ENCODE measurements at regions not wholly inside any gene's neighbourhood (a gene's known extent, or its start where the extent isn't known, plus 50 kb on each side); places are given as distances from the start of the nearest gene placed in this dataset.

- DNase-seq (ENCODE audit: low spot score in 2 of 2) (no peak), ATAC-seq (no peak)
- no peak overlapping the region for H3K27ac Mint-ChIP-seq
- no peak overlapping the region for H3K4me3 Mint-ChIP-seq
- H3K36me3 Mint-ChIP-seq, result no peaks in the 10 kb centered on the region
- peaks cover 16% of the 10 kb centered on the region for H3K9me3 Mint-ChIP-seq
- H3K4me1 Mint-ChIP-seq, result no peaks in the 10 kb centered on the region
Measured at GRCh38 chr10:55310143-55310542, 509.1 kb upstream of the PCDH15 start.

GRCh38 chr10:55305285-55305684, 504.3 kb upstream of the PCDH15 start:
- ATAC-seq, result no peak
- no peaks in the 10 kb centered on the region for H3K36me3 Mint-ChIP-seq
- H3K27ac Mint-ChIP-seq, result no peak overlapping the region
- H3K9me3 Mint-ChIP-seq, result peaks cover 15% of the 10 kb centered on the region
- no peak overlapping the region for H3K4me3 Mint-ChIP-seq
- no peaks in the 10 kb centered on the region for H3K4me1 Mint-ChIP-seq
- DNase-seq (ENCODE audit: low spot score in 2 of 2), result no peak

GRCh38 chr10:55287346-55287745, 486.3 kb upstream of the PCDH15 start:
- Mint-ChIP-seq H3K4me3 (no peak overlapping the region), H3K27ac (no peak overlapping the region), H3K9me3 (peaks cover 16% of the 10 kb centered on the region), H3K36me3 (no peaks in the 10 kb centered on the region), H3K4me1 (no peaks in the 10 kb centered on the region)
- ATAC-seq, result no peak
- DNase-seq (ENCODE audit: low spot score in 2 of 2), result no peak

- ATAC-seq (no peak), DNase-seq (ENCODE audit: low spot score in 2 of 2) (no peak)
- Mint-ChIP-seq H3K9me3 (peaks cover 16% of the 10 kb centered on the region), H3K27ac (no peak overlapping the region), H3K36me3 (no peaks in the 10 kb centered on the region), H3K4me3 (no peak overlapping the region), H3K4me1 (no peaks in the 10 kb centered on the region)
Measured at GRCh38 chr10:55283031-55283430, 482.0 kb upstream of the PCDH15 start.

GRCh38 chr10:55280696-55281095, 479.7 kb upstream of the PCDH15 start:
- DNase-seq (ENCODE audit: low spot score in 2 of 2) (no peak), ATAC-seq (no peak)
- Mint-ChIP-seq H3K4me3 (no peak overlapping the region), H3K36me3 (no peaks in the 10 kb centered on the region), H3K9me3 (peaks cover 16% of the 10 kb centered on the region), H3K4me1 (no peaks in the 10 kb centered on the region), H3K27ac (no peak overlapping the region)

- DNase-seq (ENCODE audit: low spot score in 2 of 2), result no peak
- H3K4me1 Mint-ChIP-seq, result no peaks in the 10 kb centered on the region
Measured at GRCh38 chr10:55277549-55277948, 476.5 kb upstream of the PCDH15 start.

GRCh38 chr10:55274367-55274766, 473.3 kb upstream of the PCDH15 start:
- Mint-ChIP-seq H3K4me3 (no peak overlapping the region), H3K36me3 (no peaks in the 10 kb centered on the region), H3K4me1 (no peaks in the 10 kb centered on the region), H3K27ac (no peak overlapping the region), H3K9me3 (peaks cover 4% of the 10 kb centered on the region)
- ATAC-seq, result no peak
- no peak for DNase-seq (ENCODE audit: low spot score in 2 of 2)

More at GRCh38 chr10:55277549-55277948, 476.5 kb upstream of the PCDH15 start:
- no peak for ATAC-seq
- Mint-ChIP-seq H3K9me3 (peaks cover 13% of the 10 kb centered on the region), H3K36me3 (no peaks in the 10 kb centered on the region), H3K4me3 (no peak overlapping the region), H3K27ac (no peak overlapping the region)

GRCh38 chr10:55273946-55274345, 472.9 kb upstream of the PCDH15 start:
- H3K4me1 Mint-ChIP-seq, result no peaks in the 10 kb centered on the region
- H3K27ac Mint-ChIP-seq, result no peak overlapping the region
- peaks cover 4% of the 10 kb centered on the region for H3K9me3 Mint-ChIP-seq
- DNase-seq (ENCODE audit: low spot score in 2 of 2), result no peak
- H3K36me3 Mint-ChIP-seq, result no peaks in the 10 kb centered on the region
- no peak for ATAC-seq
- H3K4me3 Mint-ChIP-seq, result no peak overlapping the region

- Mint-ChIP-seq H3K27ac (no peak overlapping the region), H3K4me1 (no peaks in the 10 kb centered on the region), H3K9me3 (peaks cover 4% of the 10 kb centered on the region), H3K36me3 (no peaks in the 10 kb centered on the region), H3K4me3 (no peak overlapping the region)
- ATAC-seq, result no peak
- no peak for DNase-seq (ENCODE audit: low spot score in 2 of 2)
Measured at GRCh38 chr10:55272886-55273285, 471.9 kb upstream of the PCDH15 start.

- H3K27ac Mint-ChIP-seq, result no peak overlapping the region
- no peaks in the 10 kb centered on the region for H3K36me3 Mint-ChIP-seq
- DNase-seq (ENCODE audit: low spot score in 2 of 2) (no peak), ATAC-seq (no peak)
- no peaks in the 10 kb centered on the region for H3K9me3 Mint-ChIP-seq
- no peaks in the 10 kb centered on the region for H3K4me1 Mint-ChIP-seq
- H3K4me3 Mint-ChIP-seq, result no peak overlapping the region
Measured at GRCh38 chr10:55266797-55267196, 465.8 kb upstream of the PCDH15 start.

- Mint-ChIP-seq H3K27ac (no peak overlapping the region), H3K4me1 (no peaks in the 10 kb centered on the region), H3K36me3 (no peaks in the 10 kb centered on the region), H3K9me3 (peaks cover 5% of the 10 kb centered on the region), H3K4me3 (no peak overlapping the region)
- DNase-seq (ENCODE audit: low spot score in 2 of 2) (no peak), ATAC-seq (no peak)
Measured at GRCh38 chr10:55263327-55263726, 462.3 kb upstream of the PCDH15 start.

GRCh38 chr10:55242544-55242943, 441.5 kb upstream of the PCDH15 start:
- ATAC-seq (no peak), DNase-seq (ENCODE audit: low spot score in 2 of 2) (no peak)
- Mint-ChIP-seq H3K36me3 (no peaks in the 10 kb centered on the region), H3K9me3 (peaks cover 16% of the 10 kb centered on the region), H3K4me1 (no peaks in the 10 kb centered on the region), H3K4me3 (no peak overlapping the region), H3K27ac (no peak overlapping the region)

GRCh38 chr10:55237462-55237861, 436.4 kb upstream of the PCDH15 start:
- Mint-ChIP-seq H3K9me3 (peaks cover 10% of the 10 kb centered on the region), H3K36me3 (no peaks in the 10 kb centered on the region), H3K27ac (no peak overlapping the region), H3K4me1 (no peaks in the 10 kb centered on the region), H3K4me3 (no peak overlapping the region)
- DNase-seq (ENCODE audit: low spot score in 2 of 2) (no peak), ATAC-seq (no peak)

GRCh38 chr10:55233505-55233904, 432.5 kb upstream of the PCDH15 start:
- Mint-ChIP-seq H3K9me3 (peaks cover 5% of the 10 kb centered on the region), H3K36me3 (no peaks in the 10 kb centered on the region), H3K4me3 (no peak overlapping the region), H3K4me1 (no peaks in the 10 kb centered on the region), H3K27ac (no peak overlapping the region)
- no peak for DNase-seq (ENCODE audit: low spot score in 2 of 2)
- ATAC-seq, result peak; percentile 65

- DNase-seq (ENCODE audit: low spot score in 2 of 2) (no peak), ATAC-seq (no peak)
- H3K36me3 Mint-ChIP-seq, result no peaks in the 10 kb centered on the region
- H3K4me1 Mint-ChIP-seq, result no peaks in the 10 kb centered on the region
- no peak overlapping the region for H3K4me3 Mint-ChIP-seq
- peaks cover 5% of the 10 kb centered on the region for H3K9me3 Mint-ChIP-seq
- H3K27ac Mint-ChIP-seq, result no peak overlapping the region
Measured at GRCh38 chr10:55233090-55233489, 432.1 kb upstream of the PCDH15 start.

- Mint-ChIP-seq H3K9me3 (peaks cover 6% of the 10 kb centered on the region), H3K27ac (no peak overlapping the region), H3K4me3 (no peak overlapping the region), H3K4me1 (no peaks in the 10 kb centered on the region), H3K36me3 (no peaks in the 10 kb centered on the region)
- ATAC-seq (no peak), DNase-seq (ENCODE audit: low spot score in 2 of 2) (no peak)
Measured at GRCh38 chr10:55232553-55232952, 431.5 kb upstream of the PCDH15 start.

- Mint-ChIP-seq H3K4me1 (no peaks in the 10 kb centered on the region), H3K9me3 (peaks cover 18% of the 10 kb centered on the region), H3K4me3 (no peak overlapping the region), H3K27ac (no peak overlapping the region), H3K36me3 (no peaks in the 10 kb centered on the region)
- ATAC-seq (no peak), DNase-seq (ENCODE audit: low spot score in 2 of 2) (no peak)
Measured at GRCh38 chr10:55227967-55228366, 426.9 kb upstream of the PCDH15 start.

All from stimulated activated effector memory CD8-positive, alpha-beta T cell treated with anti-CD3 and anti-CD28 coated beads, Interleukin-12 subunit alpha, Interleukin-12 subunit beta, amount 100 ng/mL, for 72 hours (primary cell).